T1000 (cell line): ENCODE measurements at regions not wholly inside any gene's neighbourhood (a gene's known extent, or its start where the extent isn't known, plus 50 kb on each side); places are given as distances from the start of the nearest gene placed in this dataset.

Experiments used
- DNase-seq: peaks from one replicate; lab custom pipeline; 2025; ENCODE audit warnings: mixed read lengths; lab: John Stamatoyannopoulos, UW

DNA sequence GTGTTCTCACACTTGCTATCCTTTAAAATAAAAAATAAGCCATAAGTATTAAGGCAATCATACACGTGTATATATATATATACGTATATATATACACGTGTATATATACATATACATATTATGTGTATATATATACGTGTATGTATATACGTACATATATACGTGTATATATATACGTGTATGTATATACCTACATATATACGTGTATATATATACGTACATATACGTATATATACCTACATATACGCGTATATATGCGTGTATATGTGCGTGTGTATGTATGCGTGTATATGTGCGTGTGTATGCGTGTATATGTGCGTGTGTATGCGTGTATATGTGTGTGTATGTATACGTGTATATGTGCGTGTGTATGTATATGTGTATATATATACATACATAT is 477.3 kb upstream of the ARRDC4 start:
- no peak for DNase-seq

DNA sequence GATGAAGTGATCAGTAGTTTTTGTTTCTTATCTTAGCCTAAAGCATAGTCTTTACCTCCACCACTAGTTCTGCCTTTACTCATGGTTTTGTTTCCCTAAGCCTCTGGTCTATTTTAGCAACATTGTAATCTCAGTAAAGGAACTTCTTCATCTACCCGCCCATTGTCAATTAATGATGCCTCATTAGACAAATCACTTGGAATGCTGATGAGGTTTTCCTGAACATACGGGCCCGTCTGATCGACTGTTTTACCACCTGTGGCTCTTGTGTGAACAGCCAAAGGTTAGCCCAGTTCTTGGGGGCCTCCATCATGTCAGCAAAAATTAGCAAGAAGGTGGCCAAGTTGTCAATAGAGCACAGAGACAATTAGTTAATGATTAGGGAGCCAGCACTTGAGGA is 470.1 kb upstream of the ARRDC4 start:
- DNase-seq = no peak

DNA sequence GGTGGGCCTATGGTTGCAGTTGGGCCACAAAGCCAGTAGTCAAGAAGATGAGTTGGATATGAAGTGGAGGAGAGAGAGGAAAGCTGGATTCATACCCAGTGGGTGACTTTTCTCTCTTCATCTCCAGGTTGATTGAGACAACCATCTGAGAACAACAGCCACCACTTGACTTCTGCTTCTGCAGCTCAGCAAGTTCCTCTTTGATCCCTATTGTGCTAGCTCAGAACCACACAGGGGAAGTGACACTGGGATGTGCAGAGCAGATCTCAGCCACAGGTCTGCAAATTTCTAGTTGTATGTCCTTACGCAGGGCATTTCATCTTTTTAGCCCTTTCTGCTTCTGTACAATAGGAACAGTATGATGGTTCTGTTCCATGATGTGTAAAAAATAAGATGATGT is 459.2 kb upstream of the ARRDC4 start:
- DNase-seq = no peak

DNA sequence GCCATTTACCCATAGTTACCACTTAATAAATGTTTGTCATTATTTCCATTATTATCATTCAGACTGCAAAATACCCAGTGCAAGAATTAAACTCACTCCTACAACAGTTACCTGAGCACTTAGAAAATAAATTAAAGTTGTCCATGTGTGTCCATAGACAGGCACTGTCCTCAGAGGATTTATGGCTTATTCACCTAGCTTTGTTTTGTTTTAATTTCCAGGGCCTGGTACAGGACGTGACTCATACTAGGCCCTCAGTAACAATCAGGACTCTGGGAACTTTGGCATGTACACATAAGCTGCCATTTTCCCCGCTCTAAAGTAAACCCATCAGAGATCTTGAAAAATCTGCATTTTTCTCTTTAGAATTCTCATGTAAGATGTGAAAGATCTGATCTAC is 458.5 kb upstream of the ARRDC4 start:
- no peak for DNase-seq

DNA sequence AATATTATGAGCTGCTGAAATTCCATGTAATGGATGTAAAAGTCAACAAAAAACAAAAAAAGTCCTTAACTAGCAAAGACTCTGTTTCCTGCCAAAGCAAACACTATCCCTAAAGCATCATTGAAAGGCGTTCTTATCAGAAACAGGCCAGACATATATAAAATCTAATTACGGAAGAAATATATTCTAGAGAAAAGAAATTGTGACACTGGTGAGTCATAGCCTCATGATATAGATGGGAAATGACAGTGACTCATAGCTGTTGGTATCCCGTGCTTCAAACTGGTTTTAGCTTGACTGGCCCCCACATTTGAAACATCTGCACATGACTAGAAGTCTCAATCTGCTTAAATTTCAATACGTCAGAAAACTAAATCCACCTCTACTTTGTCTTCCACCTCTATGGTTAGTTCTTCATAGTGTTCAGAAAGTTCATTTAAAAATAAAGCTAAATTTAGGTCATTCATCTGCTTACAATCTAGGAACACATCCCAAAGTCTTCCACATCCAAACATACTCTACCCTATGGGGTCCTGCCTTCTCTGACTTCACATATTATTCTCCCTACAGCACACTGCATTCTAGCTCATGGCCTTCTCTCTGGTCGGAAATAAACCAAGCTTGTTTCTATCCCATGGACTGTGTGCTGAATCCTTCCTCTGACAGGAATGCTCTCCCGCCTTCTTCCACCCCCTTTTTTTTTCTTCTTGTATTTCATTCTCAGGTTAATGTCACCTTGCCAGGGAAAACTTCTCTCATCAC is 456.3 kb upstream of the ARRDC4 start:
- DNase-seq = no peak

DNA sequence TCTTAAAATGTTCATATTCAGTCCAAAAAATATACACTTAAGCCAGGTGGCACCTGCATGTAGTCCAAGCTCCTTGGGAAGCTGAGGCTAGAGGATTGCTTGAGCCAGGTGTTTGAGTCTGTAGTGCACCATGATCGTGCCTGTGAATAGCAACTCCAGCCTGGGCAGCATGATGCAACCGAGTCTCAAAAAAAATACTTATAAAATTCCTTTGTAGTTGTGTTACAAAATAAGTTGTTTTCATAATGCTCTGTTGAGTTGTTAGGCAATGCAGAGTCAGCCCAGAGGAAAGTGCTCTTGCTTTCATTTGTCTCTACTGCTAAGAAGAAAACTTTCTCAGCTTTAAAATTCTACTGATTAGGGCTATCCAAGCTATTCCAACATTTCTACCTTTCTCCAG is 442.8 kb upstream of the ARRDC4 start:
- no peak for DNase-seq

DNA sequence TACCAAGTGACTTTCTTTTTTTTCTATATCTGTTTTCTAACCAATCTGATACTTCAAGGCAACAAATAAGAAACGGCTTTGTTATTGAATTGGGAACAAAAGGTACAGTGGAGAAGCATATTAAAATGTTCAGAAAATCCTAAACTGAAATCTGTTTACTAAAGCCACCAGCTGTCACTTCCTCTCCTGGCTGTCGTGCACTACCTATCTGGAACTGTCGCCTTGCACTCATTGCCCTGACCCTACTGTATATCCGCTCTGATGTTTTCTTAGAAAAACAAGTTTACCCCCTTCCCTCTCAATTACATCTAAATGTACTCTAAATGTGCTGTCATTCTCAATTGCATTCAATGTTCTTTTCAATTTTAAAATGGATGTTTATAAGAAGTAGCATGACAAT is 439.8 kb upstream of the ARRDC4 start:
- DNase-seq = no peak

DNA sequence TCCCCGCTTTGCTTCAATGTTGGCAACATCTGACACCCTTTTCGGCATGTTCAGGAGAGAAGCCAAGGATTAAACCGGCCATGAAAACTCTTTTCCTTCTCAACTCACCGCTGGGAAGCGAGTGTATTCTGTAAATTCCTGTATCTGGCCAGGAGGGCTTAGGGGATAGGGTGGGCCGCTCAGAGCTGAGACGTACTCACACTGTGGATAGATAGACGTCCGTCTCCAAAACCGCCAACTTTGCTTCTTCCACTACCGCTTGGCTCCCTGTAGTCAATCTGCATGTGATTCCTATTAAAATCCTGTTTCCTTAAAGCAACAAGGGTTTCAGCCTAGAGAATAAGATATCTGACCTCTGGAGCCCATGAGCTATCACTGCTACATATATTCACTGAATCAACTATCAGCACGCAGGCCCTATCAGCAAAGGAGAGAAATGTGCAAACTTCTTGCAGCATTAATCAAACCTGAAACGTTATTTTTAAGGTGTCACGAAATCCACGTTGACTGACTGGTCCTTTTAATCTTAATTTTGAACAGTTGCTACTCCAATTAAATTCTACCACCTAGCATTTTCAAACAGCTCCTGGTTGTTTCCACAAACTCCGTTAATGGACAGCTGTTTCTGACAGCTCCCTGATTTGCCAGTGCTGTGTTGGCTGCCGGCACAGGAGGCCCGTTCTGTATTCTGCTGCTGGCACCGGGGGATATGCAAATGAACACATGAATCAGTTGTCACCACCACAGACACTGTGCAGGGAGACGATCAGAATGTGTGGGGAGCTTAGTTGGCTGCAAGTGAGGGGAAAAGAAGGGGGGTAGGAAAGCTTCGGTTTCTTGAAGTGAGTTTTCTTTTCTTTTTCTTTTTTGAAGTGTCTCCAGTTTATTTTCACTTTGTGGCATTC is 438.9 kb upstream of the ARRDC4 start:
- DNase-seq = no peak

DNA sequence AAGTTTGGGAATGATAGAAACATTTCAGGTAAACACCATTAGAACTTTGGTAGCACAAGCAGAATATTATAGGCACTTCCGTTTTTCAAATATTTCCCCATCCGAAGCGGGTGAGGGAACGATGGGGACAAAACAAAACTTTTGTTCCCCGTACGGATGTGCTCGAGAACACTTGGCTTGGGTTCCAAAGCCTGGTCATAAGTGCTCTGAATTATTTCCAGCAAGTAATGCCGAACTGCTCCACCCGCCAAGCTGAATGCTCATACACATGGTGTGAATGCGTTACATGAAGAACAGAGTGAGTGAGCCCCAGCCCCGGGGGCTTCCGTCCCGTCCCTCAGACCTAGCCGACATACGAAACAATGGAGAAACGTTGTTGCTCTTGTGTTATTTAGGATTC is 438.2 kb upstream of the ARRDC4 start:
- no peak for DNase-seq

DNA sequence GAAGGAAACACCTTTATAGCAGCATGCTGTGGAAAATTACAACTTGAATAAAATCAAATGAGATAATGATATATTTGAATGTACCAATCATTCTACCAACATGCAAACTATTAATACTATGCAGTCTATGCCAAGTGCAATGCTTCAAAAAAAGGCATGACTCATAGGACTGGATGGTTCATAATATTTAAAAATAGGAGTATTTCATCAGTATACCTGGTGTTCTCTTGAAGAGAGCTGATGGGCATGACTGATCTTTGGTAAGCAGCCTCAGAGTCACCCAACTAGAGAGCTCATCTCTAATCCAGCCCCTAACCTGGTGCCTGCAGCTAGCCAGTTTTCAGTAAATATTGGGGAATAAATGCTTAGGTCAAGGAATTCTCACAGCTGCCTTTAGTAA is 434.7 kb upstream of the ARRDC4 start:
- DNase-seq = no peak

DNA sequence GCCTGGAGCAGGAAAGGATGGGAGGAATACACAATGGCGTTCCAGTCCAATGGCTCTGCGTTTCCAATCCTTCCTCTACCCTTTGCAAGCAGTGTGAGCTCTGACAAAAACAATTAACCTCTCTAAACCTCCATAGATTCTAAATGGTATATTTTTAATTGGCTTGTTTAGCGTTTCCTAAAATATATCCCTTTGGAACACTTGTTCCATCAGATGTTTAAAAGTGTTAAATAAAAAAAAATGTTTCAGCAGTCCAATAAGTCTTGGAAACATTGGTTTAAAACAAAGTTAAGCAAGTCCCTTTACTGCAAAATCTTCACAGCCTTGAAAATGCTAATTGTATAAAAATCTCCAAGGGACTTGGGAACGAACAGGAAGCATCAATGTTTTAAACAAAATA is 432.3 kb upstream of the ARRDC4 start:
- no peak for DNase-seq

DNA sequence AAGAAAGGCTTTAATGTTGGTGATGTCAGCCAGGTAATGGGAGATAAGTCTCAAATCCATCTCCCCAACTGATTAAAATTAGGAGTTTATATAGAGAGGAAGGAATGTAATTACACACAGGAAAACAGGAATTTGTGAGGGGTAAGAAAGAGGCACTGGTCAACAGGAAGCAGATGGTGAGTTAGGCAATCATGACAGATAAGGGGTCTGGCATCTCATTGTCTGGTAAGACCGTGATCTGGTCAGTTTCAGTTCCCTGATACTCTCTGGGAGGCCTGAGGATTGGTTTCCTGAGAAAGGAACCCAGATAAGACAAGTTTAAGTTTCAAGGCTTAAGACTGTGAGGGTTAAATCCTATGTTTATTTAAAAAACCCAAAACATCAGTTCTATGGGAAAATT is 414.7 kb upstream of the ARRDC4 start:
- DNase-seq = no peak

DNA sequence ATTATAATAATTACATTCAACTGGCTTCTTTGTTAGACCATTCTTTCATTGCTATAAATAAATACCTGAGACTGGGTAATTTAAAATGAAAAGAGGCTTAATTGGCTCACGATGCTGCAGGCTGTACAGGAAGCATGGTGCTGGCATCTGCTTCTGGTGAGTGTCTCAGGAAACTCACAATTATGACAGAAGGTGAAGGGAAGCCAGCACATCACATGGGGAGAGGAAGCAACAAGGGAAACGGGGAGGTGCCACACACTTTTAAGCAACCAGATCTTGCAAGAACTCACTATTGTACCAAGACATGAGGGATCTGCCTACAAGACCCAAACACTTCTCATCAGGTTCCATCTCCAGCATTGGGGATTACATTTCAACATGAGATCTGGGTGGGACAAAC is 413.1 kb upstream of the ARRDC4 start:
- DNase-seq = no peak

DNA sequence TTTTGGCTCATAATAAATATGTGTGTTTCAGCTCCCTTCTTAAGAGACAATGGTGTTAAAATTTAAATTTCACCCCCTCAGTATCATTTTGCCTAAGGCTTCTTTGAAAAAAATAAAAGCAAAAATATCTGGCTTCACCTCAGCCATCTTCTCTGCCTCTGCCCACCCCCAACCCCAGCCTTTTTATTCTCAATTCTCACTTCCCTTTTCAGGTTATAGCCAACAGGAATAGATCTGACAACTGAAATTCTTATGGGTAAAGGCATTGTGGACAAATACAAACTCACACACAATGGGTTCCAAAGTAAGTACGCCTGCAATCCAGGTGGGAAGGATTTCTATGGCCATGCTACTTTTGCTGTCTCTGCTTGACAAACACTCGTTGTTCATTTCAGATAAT is 399.0 kb upstream of the ARRDC4 start:
- DNase-seq = no peak

DNA sequence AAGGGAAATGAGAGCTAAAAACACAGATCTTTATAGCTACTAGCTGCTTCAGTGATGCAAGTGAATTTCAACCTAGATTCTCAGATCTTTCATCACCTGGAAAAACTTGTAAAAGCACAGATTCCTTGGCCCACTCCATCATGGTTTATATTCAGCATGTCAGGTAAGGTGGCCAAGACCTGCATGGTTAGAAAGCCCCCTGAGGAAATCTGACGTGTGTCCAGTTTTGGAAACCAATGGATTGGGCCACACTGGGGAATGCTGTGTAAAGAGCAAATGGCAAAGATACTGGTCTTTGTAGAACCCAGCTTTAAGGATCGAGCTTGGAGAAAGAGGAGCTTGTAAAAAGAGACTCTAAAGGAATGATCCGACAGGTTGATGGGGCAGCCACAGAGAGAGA is 397.0 kb upstream of the ARRDC4 start:
- DNase-seq = no peak

DNA sequence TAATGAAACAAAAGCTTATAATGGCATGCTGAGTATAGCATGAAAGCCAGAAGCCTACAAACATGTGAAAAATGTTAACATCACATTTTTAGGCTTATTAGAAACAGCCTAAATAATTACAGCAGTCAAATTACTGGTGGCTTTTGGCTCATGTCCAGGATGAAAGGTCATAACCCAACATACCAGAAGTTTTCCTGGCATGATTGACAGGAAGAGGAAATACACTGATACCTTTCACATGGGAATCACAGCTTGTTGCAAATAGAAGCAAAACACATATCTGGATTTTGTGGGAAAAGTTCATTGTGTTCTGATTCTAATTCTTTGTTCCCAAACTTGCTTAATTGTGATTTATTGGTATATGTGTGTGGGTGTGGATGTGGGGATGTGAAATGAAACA is 393.5 kb upstream of the ARRDC4 start:
- DNase-seq = no peak

DNA sequence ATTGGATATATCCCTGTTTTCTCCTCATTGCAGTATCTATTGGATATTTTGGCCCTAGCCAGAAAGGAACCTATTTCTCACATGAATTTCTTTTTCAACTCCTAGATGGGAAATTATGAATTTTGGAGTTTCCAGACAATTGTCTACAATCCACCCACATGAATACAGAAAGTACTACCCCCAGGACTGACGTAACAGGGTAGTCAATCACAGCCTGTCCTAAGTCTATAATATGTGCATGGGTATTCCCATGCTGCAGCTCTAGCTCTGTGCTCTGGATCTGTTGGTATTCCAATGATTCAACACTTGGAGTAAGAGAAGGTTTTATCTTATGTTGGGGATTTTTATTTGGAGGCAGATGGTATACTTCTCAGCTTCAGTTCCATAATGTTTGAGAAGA is 393.1 kb upstream of the ARRDC4 start:
- DNase-seq = no peak

DNA sequence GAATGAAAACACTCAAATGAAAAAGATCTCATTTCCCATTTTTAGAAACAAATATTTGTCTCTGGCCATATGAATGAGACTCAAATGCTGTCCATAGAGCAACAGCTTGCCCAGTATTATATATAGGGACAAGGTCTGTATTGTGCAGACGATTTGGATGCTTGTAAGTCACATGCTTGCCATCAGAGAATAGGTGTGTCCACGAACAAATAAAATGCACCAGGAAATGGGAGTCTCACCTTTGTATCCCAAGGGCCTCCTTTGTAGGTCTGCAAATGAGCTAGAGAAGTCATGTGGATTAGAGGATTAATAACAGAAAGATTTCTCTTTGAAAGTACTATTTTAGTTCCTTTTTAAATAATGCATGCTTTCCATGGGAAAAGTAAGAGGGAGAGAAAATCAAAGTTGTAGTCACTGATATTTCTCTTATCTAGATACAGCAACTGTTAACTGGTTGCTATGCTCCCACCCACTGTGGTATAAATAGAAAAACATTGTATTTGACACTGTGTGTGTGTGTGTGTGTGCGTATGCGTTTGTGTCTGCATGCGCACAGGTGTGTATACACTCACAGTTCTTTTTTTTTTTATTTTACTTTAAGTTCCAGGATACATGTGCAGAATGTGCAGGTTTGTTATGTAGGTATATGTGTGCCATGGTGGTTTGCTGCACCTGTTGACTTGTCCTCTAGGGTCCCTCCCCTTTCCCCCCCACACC is 383.4 kb upstream of the ARRDC4 start:
- DNase-seq = no peak

DNA sequence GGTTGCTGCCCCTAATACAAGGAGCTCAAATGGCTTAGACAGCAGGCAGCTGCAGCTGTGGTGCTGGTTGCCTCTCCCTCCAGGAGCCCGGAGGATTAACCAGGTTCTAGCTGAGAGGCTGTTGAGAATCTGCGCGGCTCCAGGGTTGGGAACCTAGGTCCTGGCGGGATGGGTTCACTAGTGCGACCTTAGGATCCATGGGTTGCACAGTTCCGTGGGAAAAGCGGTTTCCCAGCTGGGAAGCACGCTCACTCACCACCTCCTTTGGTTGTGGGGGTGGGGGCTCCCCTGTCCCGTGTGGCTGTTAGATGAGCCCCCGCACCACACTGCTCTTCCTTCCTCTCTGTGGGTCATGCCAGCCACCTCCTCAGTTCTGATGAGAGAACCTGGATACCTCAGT is 375.1 kb upstream of the ARRDC4 start:
- DNase-seq = no peak

DNA sequence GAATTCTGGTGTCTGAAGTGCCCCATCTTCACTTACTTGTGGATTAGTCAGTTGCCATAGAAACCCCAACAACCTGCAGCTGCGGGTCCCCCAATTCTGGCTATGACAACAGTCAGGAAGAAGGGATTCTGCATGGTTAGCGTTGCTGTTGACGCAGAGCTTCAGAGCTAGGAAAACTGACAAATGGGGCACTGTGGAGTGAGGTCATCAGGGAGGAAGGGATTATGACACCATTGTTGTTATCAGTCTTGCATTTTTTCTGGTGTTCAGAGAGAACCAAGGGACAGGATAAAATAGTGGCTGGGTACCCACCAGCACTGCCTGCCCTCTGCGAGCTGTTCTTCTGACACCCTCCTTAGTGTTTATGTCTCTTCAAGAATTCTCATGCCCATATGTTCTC is 367.7 kb upstream of the ARRDC4 start:
- DNase-seq = no peak

DNA sequence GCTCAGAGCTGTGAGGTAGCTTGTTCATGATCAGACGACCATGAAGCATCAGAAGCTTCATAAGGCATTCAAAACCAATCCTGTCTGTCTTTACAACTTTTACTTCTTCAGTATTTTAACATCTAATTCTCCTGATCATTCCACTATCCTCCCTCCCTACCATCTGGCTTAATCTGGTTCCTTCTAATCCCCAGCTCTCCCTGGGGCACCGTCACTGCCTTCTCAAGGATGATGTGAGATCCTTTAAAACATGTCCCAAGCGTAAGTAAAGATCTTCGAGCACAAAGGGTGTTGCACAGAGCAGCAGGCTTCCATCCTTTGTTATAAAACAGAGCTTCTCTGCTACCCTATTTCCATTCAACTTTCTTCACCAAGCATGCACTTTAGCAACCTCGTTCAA is 362.7 kb upstream of the ARRDC4 start:
- no peak for DNase-seq

DNA sequence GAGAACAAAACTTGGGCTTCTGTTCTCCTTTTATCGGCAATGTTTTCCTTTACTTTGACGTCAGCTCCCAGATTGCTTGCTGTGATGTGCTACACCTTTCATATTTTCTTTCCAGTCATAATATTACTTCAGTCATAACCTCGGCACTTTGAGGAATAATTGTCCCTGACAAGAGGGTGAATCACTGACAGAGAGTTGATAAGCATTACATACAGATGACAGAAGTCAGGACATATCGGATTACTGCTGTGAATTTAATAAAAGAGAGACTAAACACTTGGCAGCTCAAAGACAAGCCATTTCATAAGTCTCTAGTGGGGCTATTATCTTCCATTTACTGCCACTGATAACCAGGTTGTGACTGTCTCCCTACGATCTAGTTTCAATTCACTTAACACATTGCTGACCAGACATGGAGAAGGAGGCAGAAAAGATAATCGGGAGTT is 362.1 kb upstream of the ARRDC4 start:
- DNase-seq = no peak

DNA sequence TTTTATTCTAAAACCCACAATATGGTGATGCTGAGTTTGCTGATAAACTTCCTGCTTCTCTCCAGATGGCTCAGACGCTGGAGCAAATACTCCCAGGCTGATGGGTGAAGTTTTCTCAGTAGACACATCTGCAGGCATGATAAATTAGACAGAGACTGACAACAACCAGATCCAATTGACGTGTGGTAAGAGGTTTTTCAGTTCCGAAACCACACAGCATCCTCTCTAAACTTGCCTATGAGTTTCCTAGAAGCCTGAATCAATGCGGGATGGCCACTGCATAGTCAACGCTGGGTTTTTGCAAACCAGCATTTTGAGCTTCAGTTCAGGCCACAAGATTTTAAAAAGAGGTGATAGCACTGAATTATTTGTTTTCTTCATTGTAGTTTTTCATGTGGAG is 360.3 kb upstream of the ARRDC4 start:
- DNase-seq = no peak
